Liver (tissue), 8 donors: ENCODE measurements at regions not wholly inside any gene's neighbourhood (a gene's known extent, or its start where the extent isn't known, plus 50 kb on each side); places are given as distances from the start of the nearest gene placed in this dataset.

Experiments
- DNase-seq: peaks from one replicate; pipeline ENCODE4 v3.0.0-alpha.2; 2017; ENCODE audit warnings: low spot score
- H3K27ac ChIP-seq, 2 donors: one replicate each; pipeline ENCODE4 v1.7.0; 2013; ENCODE audit warnings: inconsistent platforms in 2 of 2, low read length in 2 of 2, control low read depth in 1 of 2, low read depth in 1 of 2, mild to moderate bottlenecking in 1 of 2
- H3K27me3 ChIP-seq, 4 donors: one replicate each; pipeline versions ENCODE4 v1.6.1 to v1.7.0; 2013; ENCODE audit warnings: low read length in 3 of 4, inconsistent platforms in 1 of 4, mild to moderate bottlenecking in 1 of 4, moderate library complexity in 1 of 4; ENCODE audit not compliant: control insufficient read depth in 4 of 4, insufficient read depth in 4 of 4
- H3K36me3 ChIP-seq, 4 donors: one replicate each; pipeline versions ENCODE4 v1.6.1 to v1.7.0; 2013; ENCODE audit warnings: low read length in 3 of 4, mild to moderate bottlenecking in 3 of 4, low read depth in 1 of 4, moderate library complexity in 1 of 4; ENCODE audit not compliant: control insufficient read depth in 4 of 4, insufficient read depth in 3 of 4
- H3K4me1 ChIP-seq, 4 donors: one replicate each; pipeline versions ENCODE4 v1.6.1 to v1.7.0; 2013; ENCODE audit warnings: low read length in 3 of 4, mild to moderate bottlenecking in 3 of 4, moderate library complexity in 1 of 4; ENCODE audit not compliant: control insufficient read depth in 4 of 4, insufficient read depth in 4 of 4
- H3K4me3 ChIP-seq, 3 donors: one replicate each; pipeline versions ENCODE4 v1.6.1 to v1.7.0; 2013; ENCODE audit warnings: low read length in 3 of 3, control low read depth in 1 of 3, low read depth in 1 of 3, mild to moderate bottlenecking in 1 of 3
- H3K9ac ChIP-seq, 2 donors: one replicate each; pipeline ENCODE4 v1.7.0; 2013; ENCODE audit warnings: low read length in 2 of 2, mild to moderate bottlenecking in 2 of 2, moderate library complexity in 2 of 2, control low read depth in 1 of 2, low read depth in 1 of 2
- H3K9me3 ChIP-seq, 4 donors: one replicate each; pipeline versions ENCODE4 v1.6.1 to v1.7.0; 2013; ENCODE audit warnings: low read length in 3 of 4; ENCODE audit not compliant: control insufficient read depth in 4 of 4
- EGR1 ChIP-seq, 2 donors: IDR thresholded peaks; 2 replicates each; pipeline ENCODE4 v1.6.1; 2016 to 2018; ENCODE audit warnings: antibody characterized with exemption in 2 of 2, low read depth in 2 of 2
- FOXA2 ChIP-seq: IDR thresholded peaks from 2 replicates; pipeline ENCODE4 v1.6.1; 2016; ENCODE audit warnings: antibody characterized with exemption
- HNF4G ChIP-seq: IDR thresholded peaks from 2 replicates; pipeline ENCODE4 v1.6.1; 2016; ENCODE audit warnings: antibody characterized with exemption
- JUND ChIP-seq, 2 donors: IDR thresholded peaks; 2 replicates each; pipeline ENCODE4 v1.6.1; 2016; ENCODE audit warnings: antibody characterized with exemption in 2 of 2
- RAD21 ChIP-seq, 2 donors: IDR thresholded peaks; 2 replicates each; pipeline ENCODE4 v1.6.1; 2016; ENCODE audit warnings: antibody characterized with exemption in 2 of 2, mild to moderate bottlenecking in 2 of 2
- RXRA ChIP-seq, 2 donors: IDR thresholded peaks; 2 replicates each; pipeline ENCODE4 v1.6.1; 2017 to 2018; ENCODE audit warnings: antibody characterized with exemption in 2 of 2, mild to moderate bottlenecking in 1 of 2
- SP1 ChIP-seq: IDR thresholded peaks from 2 replicates; pipeline ENCODE4 v1.6.1; 2018; ENCODE audit warnings: antibody characterized with exemption, mild to moderate bottlenecking
- TAF1 ChIP-seq: conservative IDR thresholded peaks from 2 replicates; pipeline ENCODE4 v1.6.1; 2016; ENCODE audit warnings: antibody characterized with exemption, mild to moderate bottlenecking
- WGBS: extraction: QIAGEN DNeasy Blood & Tissue Kit; methylation state at CpG from one replicate; pipeline ENCODE4 v1.1.7; 2013; 5-methylcytosine and 5-hydroxymethylcytosine counted together
- TF ChIP-seq, protein P1 (sequence below): IDR thresholded peaks from 2 replicates; pipeline ENCODE4 v1.6.1; 2016; ENCODE audit warnings: antibody characterized with exemption
- TF ChIP-seq, protein P2 (sequence below): fragments of 150-350 bp; IDR thresholded peaks from 2 replicates; pipeline ENCODE4 v1.5.1; 2017; ENCODE audit warnings: improper control_type of control experiment, low read depth, low read length; ENCODE audit not compliant: missing input control
- TF ChIP-seq, protein P3 (sequence below): IDR thresholded peaks from 2 replicates; pipeline ENCODE4 v1.6.1; 2016; ENCODE audit warnings: antibody characterized with exemption
- TF ChIP-seq, protein P4 (sequence below): IDR thresholded peaks from 2 replicates; pipeline ENCODE4 v1.6.1; 2016; ENCODE audit warnings: antibody characterized with exemption, mild to moderate bottlenecking
- donor health status: healthy.
- donor health status: healthy.
- donor health status: healthy.
- donor health status: healthy.
- donor health status: healthy.

DNA sequence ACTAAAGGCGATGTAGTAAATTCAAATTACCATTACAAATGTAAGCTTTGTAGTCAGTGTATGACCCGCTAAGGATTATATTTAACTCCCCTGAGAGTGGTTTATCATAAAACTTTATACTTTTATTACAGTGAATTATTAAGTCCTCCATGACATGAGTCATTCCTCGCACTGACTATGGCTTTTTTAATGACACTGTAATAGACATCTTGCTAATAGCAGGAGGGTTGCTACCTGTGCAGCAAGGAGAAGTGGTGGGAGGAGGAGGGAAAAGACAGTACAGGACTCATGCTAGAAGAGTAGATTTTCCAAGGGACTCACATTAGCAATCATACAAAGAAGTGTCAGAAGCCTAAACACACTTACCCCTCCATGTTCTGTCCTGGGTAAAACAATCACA lies 556.1 kb downstream of the BCL11A start:
- H3K4me1 ChIP-seq, result no peaks in the 10 kb centered on the region
- no peaks in the 10 kb centered on the region for H3K27me3 ChIP-seq
- H3K27ac ChIP-seq, result no peak overlapping the region
- H3K9ac ChIP-seq, result no peak overlapping the region
- no peak for DNase-seq
- 85% methylated on average over 3 of the region's 3 CpGs for WGBS
- no peak overlapping the region for H3K4me3 ChIP-seq
- TF ChIP-seq HNF4G, result no peak
- H3K9me3 ChIP-seq, result no peaks in the 10 kb centered on the region
- H3K36me3 ChIP-seq, result no peaks in the 10 kb centered on the region

DNA sequence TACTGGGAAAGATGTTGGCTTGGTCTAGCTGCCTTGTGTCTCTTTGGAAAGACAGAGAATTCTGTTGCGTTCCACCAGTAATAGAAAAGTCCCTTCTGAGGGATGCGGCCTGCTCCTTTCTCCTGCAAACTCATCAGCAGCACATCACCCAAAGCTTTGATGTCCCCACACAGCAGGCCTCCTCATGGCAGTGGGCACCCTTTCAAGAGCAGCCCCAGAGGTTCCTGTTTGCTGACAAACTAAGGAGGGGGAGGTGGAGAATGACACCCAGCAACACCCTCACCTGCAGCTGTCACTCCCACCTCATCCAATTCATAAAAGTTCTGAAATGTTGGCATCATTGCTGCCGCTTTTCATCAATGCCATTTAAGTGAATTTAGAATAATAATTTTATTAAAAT lies 556.6 kb downstream of the BCL11A start:
- Histone ChIP-seq H3K9ac (no peak overlapping the region), H3K4me1 (no peaks in the 10 kb centered on the region), H3K27ac (no peak overlapping the region), H3K4me3 (no peak overlapping the region), H3K27me3 (no peaks in the 10 kb centered on the region), H3K36me3 (no peaks in the 10 kb centered on the region), H3K9me3 (no peaks in the 10 kb centered on the region)
- TF ChIP-seq, protein P1, sequence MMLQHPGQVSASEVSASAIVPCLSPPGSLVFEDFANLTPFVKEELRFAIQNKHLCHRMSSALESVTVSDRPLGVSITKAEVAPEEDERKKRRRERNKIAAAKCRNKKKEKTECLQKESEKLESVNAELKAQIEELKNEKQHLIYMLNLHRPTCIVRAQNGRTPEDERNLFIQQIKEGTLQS, result no peak
- TF ChIP-seq, protein P2, sequence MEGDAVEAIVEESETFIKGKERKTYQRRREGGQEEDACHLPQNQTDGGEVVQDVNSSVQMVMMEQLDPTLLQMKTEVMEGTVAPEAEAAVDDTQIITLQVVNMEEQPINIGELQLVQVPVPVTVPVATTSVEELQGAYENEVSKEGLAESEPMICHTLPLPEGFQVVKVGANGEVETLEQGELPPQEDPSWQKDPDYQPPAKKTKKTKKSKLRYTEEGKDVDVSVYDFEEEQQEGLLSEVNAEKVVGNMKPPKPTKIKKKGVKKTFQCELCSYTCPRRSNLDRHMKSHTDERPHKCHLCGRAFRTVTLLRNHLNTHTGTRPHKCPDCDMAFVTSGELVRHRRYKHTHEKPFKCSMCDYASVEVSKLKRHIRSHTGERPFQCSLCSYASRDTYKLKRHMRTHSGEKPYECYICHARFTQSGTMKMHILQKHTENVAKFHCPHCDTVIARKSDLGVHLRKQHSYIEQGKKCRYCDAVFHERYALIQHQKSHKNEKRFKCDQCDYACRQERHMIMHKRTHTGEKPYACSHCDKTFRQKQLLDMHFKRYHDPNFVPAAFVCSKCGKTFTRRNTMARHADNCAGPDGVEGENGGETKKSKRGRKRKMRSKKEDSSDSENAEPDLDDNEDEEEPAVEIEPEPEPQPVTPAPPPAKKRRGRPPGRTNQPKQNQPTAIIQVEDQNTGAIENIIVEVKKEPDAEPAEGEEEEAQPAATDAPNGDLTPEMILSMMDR, result no peak
- TF ChIP-seq, protein P3, sequence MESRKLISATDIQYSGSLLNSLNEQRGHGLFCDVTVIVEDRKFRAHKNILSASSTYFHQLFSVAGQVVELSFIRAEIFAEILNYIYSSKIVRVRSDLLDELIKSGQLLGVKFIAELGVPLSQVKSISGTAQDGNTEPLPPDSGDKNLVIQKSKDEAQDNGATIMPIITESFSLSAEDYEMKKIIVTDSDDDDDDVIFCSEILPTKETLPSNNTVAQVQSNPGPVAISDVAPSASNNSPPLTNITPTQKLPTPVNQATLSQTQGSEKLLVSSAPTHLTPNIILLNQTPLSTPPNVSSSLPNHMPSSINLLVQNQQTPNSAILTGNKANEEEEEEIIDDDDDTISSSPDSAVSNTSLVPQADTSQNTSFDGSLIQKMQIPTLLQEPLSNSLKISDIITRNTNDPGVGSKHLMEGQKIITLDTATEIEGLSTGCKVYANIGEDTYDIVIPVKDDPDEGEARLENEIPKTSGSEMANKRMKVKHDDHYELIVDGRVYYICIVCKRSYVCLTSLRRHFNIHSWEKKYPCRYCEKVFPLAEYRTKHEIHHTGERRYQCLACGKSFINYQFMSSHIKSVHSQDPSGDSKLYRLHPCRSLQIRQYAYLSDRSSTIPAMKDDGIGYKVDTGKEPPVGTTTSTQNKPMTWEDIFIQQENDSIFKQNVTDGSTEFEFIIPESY, result no peak
- no peak for TF ChIP-seq SP1
- TF ChIP-seq EGR1 (IDR thresholded peaks at IDR 0.05; ENCODE audit: low read depth in 2 of 2), result no peak
- TF ChIP-seq FOXA2, result no peak
- no peak for TF ChIP-seq TAF1
- TF ChIP-seq, protein P4, sequence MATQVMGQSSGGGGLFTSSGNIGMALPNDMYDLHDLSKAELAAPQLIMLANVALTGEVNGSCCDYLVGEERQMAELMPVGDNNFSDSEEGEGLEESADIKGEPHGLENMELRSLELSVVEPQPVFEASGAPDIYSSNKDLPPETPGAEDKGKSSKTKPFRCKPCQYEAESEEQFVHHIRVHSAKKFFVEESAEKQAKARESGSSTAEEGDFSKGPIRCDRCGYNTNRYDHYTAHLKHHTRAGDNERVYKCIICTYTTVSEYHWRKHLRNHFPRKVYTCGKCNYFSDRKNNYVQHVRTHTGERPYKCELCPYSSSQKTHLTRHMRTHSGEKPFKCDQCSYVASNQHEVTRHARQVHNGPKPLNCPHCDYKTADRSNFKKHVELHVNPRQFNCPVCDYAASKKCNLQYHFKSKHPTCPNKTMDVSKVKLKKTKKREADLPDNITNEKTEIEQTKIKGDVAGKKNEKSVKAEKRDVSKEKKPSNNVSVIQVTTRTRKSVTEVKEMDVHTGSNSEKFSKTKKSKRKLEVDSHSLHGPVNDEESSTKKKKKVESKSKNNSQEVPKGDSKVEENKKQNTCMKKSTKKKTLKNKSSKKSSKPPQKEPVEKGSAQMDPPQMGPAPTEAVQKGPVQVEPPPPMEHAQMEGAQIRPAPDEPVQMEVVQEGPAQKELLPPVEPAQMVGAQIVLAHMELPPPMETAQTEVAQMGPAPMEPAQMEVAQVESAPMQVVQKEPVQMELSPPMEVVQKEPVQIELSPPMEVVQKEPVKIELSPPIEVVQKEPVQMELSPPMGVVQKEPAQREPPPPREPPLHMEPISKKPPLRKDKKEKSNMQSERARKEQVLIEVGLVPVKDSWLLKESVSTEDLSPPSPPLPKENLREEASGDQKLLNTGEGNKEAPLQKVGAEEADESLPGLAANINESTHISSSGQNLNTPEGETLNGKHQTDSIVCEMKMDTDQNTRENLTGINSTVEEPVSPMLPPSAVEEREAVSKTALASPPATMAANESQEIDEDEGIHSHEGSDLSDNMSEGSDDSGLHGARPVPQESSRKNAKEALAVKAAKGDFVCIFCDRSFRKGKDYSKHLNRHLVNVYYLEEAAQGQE, result no peak
- TF ChIP-seq RAD21 (IDR thresholded peaks at IDR 0.05), result no peak
- TF ChIP-seq JUND (IDR thresholded peaks at IDR 0.05), result no peak
- TF ChIP-seq RXRA (IDR thresholded peaks at IDR 0.05), result no peak
- no peak for DNase-seq
- 70% methylated on average over 3 of the region's 3 CpGs for WGBS
